ENCODE measurements at regions not wholly inside any gene's neighbourhood (a gene's known extent, or its start where the extent isn't known, plus 50 kb on each side); places are given as distances from the start of the nearest gene placed in this dataset.

DNA sequence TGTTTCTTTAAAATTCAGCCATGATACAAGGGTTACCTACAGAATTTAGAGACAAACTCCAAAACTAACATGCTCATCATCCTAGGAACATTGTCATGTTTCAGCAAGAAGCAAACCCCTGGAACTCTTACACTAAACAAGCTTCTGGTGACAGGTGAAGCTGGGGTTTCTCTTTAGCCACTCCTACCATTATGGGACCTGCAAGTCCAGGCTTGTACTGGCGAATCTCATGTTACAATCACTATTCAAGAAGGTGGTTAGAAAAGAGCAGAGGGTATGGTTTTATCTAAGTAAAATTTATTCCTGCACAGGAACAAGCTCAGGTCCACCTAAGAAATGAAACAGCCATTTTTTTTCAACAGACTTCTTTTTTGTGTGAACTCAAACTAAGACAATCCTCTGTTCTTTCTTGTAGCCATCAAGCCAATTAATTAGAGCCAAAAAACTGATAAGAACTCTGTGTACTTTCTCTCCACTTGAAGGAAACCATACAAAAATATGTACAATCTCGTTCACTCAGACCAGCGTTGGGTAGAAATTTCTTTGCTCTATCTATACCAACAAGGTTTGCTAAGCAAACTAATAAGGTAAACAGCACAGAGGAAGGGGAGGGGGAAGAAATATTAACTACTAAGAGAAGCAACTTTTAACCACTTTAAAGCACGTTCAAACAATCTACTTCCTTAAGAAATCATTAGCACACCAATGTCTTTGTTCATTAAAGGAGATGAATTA lies 63.3 kb upstream of the NEDD4L start:
- TF ChIP-seq, protein P1, sequence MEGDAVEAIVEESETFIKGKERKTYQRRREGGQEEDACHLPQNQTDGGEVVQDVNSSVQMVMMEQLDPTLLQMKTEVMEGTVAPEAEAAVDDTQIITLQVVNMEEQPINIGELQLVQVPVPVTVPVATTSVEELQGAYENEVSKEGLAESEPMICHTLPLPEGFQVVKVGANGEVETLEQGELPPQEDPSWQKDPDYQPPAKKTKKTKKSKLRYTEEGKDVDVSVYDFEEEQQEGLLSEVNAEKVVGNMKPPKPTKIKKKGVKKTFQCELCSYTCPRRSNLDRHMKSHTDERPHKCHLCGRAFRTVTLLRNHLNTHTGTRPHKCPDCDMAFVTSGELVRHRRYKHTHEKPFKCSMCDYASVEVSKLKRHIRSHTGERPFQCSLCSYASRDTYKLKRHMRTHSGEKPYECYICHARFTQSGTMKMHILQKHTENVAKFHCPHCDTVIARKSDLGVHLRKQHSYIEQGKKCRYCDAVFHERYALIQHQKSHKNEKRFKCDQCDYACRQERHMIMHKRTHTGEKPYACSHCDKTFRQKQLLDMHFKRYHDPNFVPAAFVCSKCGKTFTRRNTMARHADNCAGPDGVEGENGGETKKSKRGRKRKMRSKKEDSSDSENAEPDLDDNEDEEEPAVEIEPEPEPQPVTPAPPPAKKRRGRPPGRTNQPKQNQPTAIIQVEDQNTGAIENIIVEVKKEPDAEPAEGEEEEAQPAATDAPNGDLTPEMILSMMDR (IDR thresholded peaks at IDR 0.05): no peak
- TF ChIP-seq POLR2AphosphoS5 (IDR thresholded peaks at IDR 0.05; ENCODE audit: low read depth, low read length) (no peak), EP300 (IDR thresholded peaks at IDR 0.05; ENCODE audit: borderline replicate concordance in 1 of 2, low read depth in 1 of 2, low read length in 1 of 2) (no peak), SIN3A (IDR thresholded peaks at IDR 0.05; ENCODE audit: borderline replicate concordance, low read depth, low read length) (no peak), RFX5 (IDR thresholded peaks at IDR 0.05; ENCODE audit: low read length) (no peak), MXI1 (IDR thresholded peaks at IDR 0.05; ENCODE audit: low read depth, low read length) (no peak)
